SK-N-SH (cell line): ENCODE measurements at regions not wholly inside any gene's neighbourhood (a gene's known extent, or its start where the extent isn't known, plus 50 kb on each side); places are given as distances from the start of the nearest gene placed in this dataset.

Experiments used
- CTCF ChIA-PET: fragments of 300-600, 350-600 bp; formaldehyde crosslinking; extraction: SDS; loops from one replicate; lab custom pipeline; 2021; lab: Yijun Ruan, JAX
- POLR2A ChIA-PET: fragments of 350-600 bp; sonication (Branson Sonifier 250); formaldehyde crosslinking; extraction: SDS; loops from one replicate; lab custom pipeline; 2020; ENCODE audit warnings: antibody characterized with exemption, inconsistent platforms; lab: Yijun Ruan, JAX
- DNase-seq: peaks from one replicate; pipeline ENCODE4 v3.0.0; 2012
- H2AFZ ChIP-seq: fragments of 200-600 bp; sonication (generic); 2 replicates; pipeline ENCODE4 v1.8.1; 2016; ENCODE audit warnings: antibody characterized with exemption, mild to moderate bottlenecking, low read depth
- H3F3A ChIP-seq: fragments of 200-600 bp; sonication (generic); replicated peaks from 2 replicates; pipeline ENCODE3; 2016; ENCODE audit warnings: antibody characterized with exemption, mild to moderate bottlenecking; ENCODE audit not compliant: insufficient read depth
- H3K27ac ChIP-seq, 2 experiments: fragments of 200-500 bp in 1 of 2; fragments of 200-600 bp in 1 of 2; sonication (Bioruptor generic) in 1 of 2; sonication (generic), shearing (Covaris generic) in 1 of 2; 2 replicates each; pipeline versions ENCODE4 v1.5.1 to v1.6.1; 2014 to 2016; ENCODE audit warnings: low read depth in 2 of 2, inconsistent platforms in 1 of 2, low read length in 1 of 2, mild to moderate bottlenecking in 1 of 2, mixed read lengths in 1 of 2
- H3K27me3 ChIP-seq: fragments of 200-600 bp; sonication (generic), shearing (Covaris generic); 2 replicates; pipeline ENCODE4 v1.6.1; 2016; ENCODE audit warnings: mixed run types; ENCODE audit not compliant: insufficient read depth
- H3K36me3 ChIP-seq, 2 experiments: fragments of 200-500 bp in 1 of 2; fragments of 200-600 bp in 1 of 2; sonication (Bioruptor generic) in 1 of 2; sonication (generic) in 1 of 2; replicated peaks in 1 of 2; 2 replicates each; pipeline versions ENCODE3 to v1.5.1; 2014 to 2016; ENCODE audit warnings: low read length in 1 of 2, mild to moderate bottlenecking in 1 of 2; ENCODE audit not compliant: insufficient read depth in 2 of 2, control insufficient read depth in 1 of 2
- H3K4me1 ChIP-seq, 2 experiments: fragments of 200-500 bp in 1 of 2; fragments of 200-600 bp in 1 of 2; sonication (Bioruptor generic) in 1 of 2; sonication (generic), shearing (Covaris generic) in 1 of 2; 2 replicates each; pipeline versions ENCODE4 v1.5.1 to v1.6.1; 2014 to 2016; ENCODE audit warnings: low read depth in 1 of 2, low read length in 1 of 2, mixed run types in 1 of 2; ENCODE audit not compliant: insufficient read depth in 2 of 2, control insufficient read depth in 1 of 2
- H3K4me2 ChIP-seq: fragments of 200-600 bp; sonication (generic), shearing (Covaris generic); 2 replicates; pipeline ENCODE4 v1.6.1; 2017; ENCODE audit warnings: mixed run types
- H3K4me3 ChIP-seq, 2 experiments: fragments of 200-500 bp in 1 of 2; fragments of 200-600 bp in 1 of 2; sonication (Bioruptor generic) in 1 of 2; sonication (generic), shearing (Covaris generic) in 1 of 2; 2 replicates each; pipeline versions ENCODE4 v1.5.1 to v1.8.1; 2014 to 2016; ENCODE audit warnings: low read depth in 2 of 2, inconsistent platforms in 1 of 2, low read length in 1 of 2, mild to moderate bottlenecking in 1 of 2, mixed read lengths in 1 of 2, moderate library complexity in 1 of 2
- H3K79me2 ChIP-seq: fragments of 200-600 bp; sonication (generic); 2 replicates; pipeline ENCODE4 v1.8.1; 2017; ENCODE audit warnings: mild to moderate bottlenecking; ENCODE audit not compliant: insufficient read depth
- H3K9ac ChIP-seq: fragments of 200-600 bp; sonication (generic); 2 replicates; pipeline ENCODE4 v1.6.1; 2017; ENCODE audit warnings: mixed run types
- H3K9me2 ChIP-seq: fragments of 200-600 bp; sonication (generic); 2 replicates; pipeline ENCODE4 v1.6.1; 2017; ENCODE audit warnings: mixed run types
- H3K9me3 ChIP-seq: fragments of 200-600 bp; sonication (generic); 2 replicates; pipeline ENCODE4 v1.6.1; 2017; ENCODE audit warnings: mixed run types, mild to moderate bottlenecking, moderate library complexity
- H4K20me1 ChIP-seq: fragments of 200-600 bp; sonication (generic); 2 replicates; pipeline ENCODE4 v1.6.1; 2017; ENCODE audit warnings: mild to moderate bottlenecking, mixed run types; ENCODE audit not compliant: insufficient read depth
- CHD2 ChIP-seq: fragments of 150-350 bp; IDR thresholded peaks from 2 replicates; pipeline ENCODE4 v1.6.1; 2018; ENCODE audit warnings: low read length; ENCODE audit not compliant: partially characterized antibody
- ELF1 ChIP-seq: IDR thresholded peaks from 2 replicates; pipeline ENCODE4 v1.4.0; 2012
- EP300 ChIP-seq, 2 experiments: IDR thresholded peaks; 2 replicates each; pipeline versions ENCODE4 v1.4.0 to v1.6.1; 2012; ENCODE audit warnings: borderline replicate concordance in 1 of 2, low read depth in 1 of 2, low read length in 1 of 2
- FOSL2 ChIP-seq: IDR thresholded peaks from 2 replicates; pipeline ENCODE4 v1.4.0; 2012; ENCODE audit warnings: low read depth, mild to moderate bottlenecking, moderate library complexity, borderline replicate concordance
- FOXJ3 ChIP-seq: sonication (generic); formaldehyde crosslinking; IDR thresholded peaks from 2 replicates; pipeline ENCODE4 v1.5.1; 2020; ENCODE audit warnings: mild to moderate bottlenecking, missing genetic modification reagents
- GATA2 ChIP-seq: sonication (generic); formaldehyde crosslinking; IDR thresholded peaks from 2 replicates; pipeline ENCODE4 v1.5.0; 2020; ENCODE audit warnings: mild to moderate bottlenecking, missing genetic modification reagents
- JUND ChIP-seq: IDR thresholded peaks from 2 replicates; pipeline ENCODE4 v1.4.0; 2012
- MXI1 ChIP-seq: IDR thresholded peaks from 2 replicates; pipeline ENCODE4 v1.6.1; 2012; ENCODE audit warnings: mild to moderate bottlenecking, low read depth, low read length, improper control_type of control experiment
- NRF1 ChIP-seq: IDR thresholded peaks from 2 replicates; pipeline ENCODE4 v1.6.1; 2012; ENCODE audit warnings: low read depth, mild to moderate bottlenecking, low read length
- POLR2AphosphoS5 ChIP-seq: IDR thresholded peaks from 2 replicates; pipeline ENCODE4 v1.6.1; 2012; ENCODE audit warnings: low read depth, low read length
- SMC3 ChIP-seq: IDR thresholded peaks from 2 replicates; pipeline ENCODE4 v1.6.1; 2012; ENCODE audit warnings: low read depth, low read length, improper control_type of control experiment
- TCF12 ChIP-seq: IDR thresholded peaks from 2 replicates; pipeline ENCODE4 v1.4.0; 2012
- TEAD4 ChIP-seq: IDR thresholded peaks from 2 replicates; pipeline ENCODE4 v1.4.0; 2012; ENCODE audit warnings: mild to moderate bottlenecking, borderline replicate concordance; ENCODE audit not compliant: insufficient read depth
- WGBS: methylation state at CpG from one replicate; pipeline ENCODE4 v1.1.6; 2017; ENCODE audit warnings: low lambda C conversion rate; 5-methylcytosine and 5-hydroxymethylcytosine counted together
- TF ChIP-seq, protein P1 (sequence below): IDR thresholded peaks from 2 replicates; pipeline ENCODE4 v1.4.0; 2012; ENCODE audit warnings: low read depth
- TF ChIP-seq, protein P2 (sequence below): IDR thresholded peaks from 2 replicates; pipeline ENCODE4 v1.4.0; 2012; ENCODE audit warnings: low read depth, borderline replicate concordance
- TF ChIP-seq, protein P3 (sequence below): fragments of 150-350 bp; IDR thresholded peaks from 2 replicates; pipeline ENCODE4 v1.6.1; 2016; ENCODE audit warnings: mild to moderate bottlenecking, low read depth, low read length
- TF ChIP-seq, protein P4 (sequence below): IDR thresholded peaks from 2 replicates; pipeline ENCODE4 v1.6.1; 2012; ENCODE audit warnings: mild to moderate bottlenecking, low read depth, low read length, moderate library complexity
- TF ChIP-seq, protein P5 (sequence below): IDR thresholded peaks from 2 replicates; pipeline ENCODE4; 2012

DNA sequence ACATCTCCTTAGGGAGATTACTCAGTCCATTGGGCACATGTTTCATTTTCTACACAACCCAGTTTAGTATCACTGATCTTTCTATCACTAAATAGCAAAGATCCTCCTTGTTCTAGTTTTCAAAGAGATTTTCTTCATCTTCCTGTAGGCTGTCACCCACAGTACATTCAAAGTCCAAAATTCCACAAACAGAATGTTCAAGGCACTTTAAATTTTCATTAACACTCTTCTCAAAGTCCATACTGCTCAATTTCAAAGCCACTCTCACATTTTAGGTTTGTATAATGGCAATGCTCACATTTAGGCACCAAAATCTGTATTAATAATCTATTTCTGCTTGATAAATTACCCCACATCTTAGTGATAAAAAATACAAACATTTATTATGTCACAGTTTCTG lies 152.8 kb downstream of the FSIP2 start:
- Histone ChIP-seq H3K79me2 (no peaks in the 10 kb centered on the region), H2AFZ (no peak overlapping the region), H3F3A (no peaks in the 10 kb centered on the region), H3K4me3 (no peak overlapping the region), H3K4me2 (no peak overlapping the region), H3K27me3 (no peaks in the 10 kb centered on the region), H3K27ac (no peak overlapping the region), H4K20me1 (no peaks in the 10 kb centered on the region), H3K4me1 (no peaks in the 10 kb centered on the region), H3K36me3 (no peaks in the 10 kb centered on the region), H3K9ac (no peak overlapping the region), H3K9me2 (no peaks in the 10 kb centered on the region), H3K9me3 (no peaks in the 10 kb centered on the region; the same call in 1 of the 2 replicates)
- ChIA-PET CTCF (no interaction called here), POLR2A (no interaction called here)
- no peak for TF ChIP-seq GATA2 (CRISPR knock-in tag)
- no peak for TF ChIP-seq TCF12
- TF ChIP-seq JUND = no peak
- TF ChIP-seq ELF1 = no peak
- no peak for TF ChIP-seq MXI1
- TF ChIP-seq NRF1 = no peak
- TF ChIP-seq, protein P1, sequence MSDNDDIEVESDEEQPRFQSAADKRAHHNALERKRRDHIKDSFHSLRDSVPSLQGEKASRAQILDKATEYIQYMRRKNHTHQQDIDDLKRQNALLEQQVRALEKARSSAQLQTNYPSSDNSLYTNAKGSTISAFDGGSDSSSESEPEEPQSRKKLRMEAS = no peak
- TF ChIP-seq, protein P2, sequence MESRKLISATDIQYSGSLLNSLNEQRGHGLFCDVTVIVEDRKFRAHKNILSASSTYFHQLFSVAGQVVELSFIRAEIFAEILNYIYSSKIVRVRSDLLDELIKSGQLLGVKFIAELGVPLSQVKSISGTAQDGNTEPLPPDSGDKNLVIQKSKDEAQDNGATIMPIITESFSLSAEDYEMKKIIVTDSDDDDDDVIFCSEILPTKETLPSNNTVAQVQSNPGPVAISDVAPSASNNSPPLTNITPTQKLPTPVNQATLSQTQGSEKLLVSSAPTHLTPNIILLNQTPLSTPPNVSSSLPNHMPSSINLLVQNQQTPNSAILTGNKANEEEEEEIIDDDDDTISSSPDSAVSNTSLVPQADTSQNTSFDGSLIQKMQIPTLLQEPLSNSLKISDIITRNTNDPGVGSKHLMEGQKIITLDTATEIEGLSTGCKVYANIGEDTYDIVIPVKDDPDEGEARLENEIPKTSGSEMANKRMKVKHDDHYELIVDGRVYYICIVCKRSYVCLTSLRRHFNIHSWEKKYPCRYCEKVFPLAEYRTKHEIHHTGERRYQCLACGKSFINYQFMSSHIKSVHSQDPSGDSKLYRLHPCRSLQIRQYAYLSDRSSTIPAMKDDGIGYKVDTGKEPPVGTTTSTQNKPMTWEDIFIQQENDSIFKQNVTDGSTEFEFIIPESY = no peak
- no peak for TF ChIP-seq FOSL2
- no peak for TF ChIP-seq TEAD4
- no peak for TF ChIP-seq POLR2AphosphoS5
- TF ChIP-seq, protein P3, sequence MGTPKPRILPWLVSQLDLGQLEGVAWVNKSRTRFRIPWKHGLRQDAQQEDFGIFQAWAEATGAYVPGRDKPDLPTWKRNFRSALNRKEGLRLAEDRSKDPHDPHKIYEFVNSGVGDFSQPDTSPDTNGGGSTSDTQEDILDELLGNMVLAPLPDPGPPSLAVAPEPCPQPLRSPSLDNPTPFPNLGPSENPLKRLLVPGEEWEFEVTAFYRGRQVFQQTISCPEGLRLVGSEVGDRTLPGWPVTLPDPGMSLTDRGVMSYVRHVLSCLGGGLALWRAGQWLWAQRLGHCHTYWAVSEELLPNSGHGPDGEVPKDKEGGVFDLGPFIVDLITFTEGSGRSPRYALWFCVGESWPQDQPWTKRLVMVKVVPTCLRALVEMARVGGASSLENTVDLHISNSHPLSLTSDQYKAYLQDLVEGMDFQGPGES = no peak
- TF ChIP-seq EP300 (IDR thresholded peaks at IDR 0.05; ENCODE audit: borderline replicate concordance in 1 of 2, low read depth in 1 of 2, low read length in 1 of 2) = no peak
- TF ChIP-seq CHD2 = no peak
- no peak for DNase-seq

DNA sequence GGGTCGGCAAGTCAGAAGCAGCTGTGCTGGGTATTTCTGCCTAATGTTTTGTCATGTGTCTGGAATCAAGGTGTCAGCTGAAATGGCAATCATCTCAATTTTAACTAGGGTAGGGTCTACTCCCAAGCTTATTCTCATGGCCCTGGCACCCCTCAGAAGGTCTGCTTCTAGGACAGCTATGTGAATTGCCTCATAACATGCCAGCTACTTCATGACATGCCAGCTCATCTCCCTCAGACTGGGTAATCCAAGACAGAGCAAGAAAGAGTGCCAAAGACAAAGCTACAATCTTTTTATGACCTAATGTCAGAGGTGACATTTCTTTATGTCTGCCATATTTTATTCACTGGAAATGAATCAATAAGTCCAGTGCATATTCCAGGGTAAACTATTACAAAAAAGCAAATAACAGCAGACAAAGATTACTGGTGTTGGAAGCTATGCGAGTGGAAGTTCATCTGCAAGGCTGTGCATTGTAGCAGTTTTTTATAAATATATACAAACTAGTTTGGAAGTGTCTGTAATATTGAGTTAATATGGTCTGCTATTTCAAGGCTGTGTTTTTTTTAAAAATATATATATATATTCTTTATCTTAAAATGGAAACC lies 153.3 kb downstream of the FSIP2 start:
- Histone ChIP-seq H3K4me3 (no peak overlapping the region), H3K4me1 (no peaks in the 10 kb centered on the region), H3K79me2 (no peaks in the 10 kb centered on the region), H3K27me3 (no peaks in the 10 kb centered on the region), H3K36me3 (no peaks in the 10 kb centered on the region), H3F3A (no peaks in the 10 kb centered on the region), H3K27ac (no peak overlapping the region), H3K4me2 (no peak overlapping the region), H3K9ac (no peak overlapping the region), H2AFZ (no peak overlapping the region), H3K9me3 (no peaks in the 10 kb centered on the region; the same call in 1 of the 2 replicates), H4K20me1 (no peaks in the 10 kb centered on the region), H3K9me2 (no peaks in the 10 kb centered on the region)
- ChIA-PET CTCF (no interaction called here), POLR2A (no interaction called here)
- no peak for DNase-seq
- 84% methylated on average over 2 of the region's 2 CpGs for WGBS
- TF ChIP-seq, protein P4, sequence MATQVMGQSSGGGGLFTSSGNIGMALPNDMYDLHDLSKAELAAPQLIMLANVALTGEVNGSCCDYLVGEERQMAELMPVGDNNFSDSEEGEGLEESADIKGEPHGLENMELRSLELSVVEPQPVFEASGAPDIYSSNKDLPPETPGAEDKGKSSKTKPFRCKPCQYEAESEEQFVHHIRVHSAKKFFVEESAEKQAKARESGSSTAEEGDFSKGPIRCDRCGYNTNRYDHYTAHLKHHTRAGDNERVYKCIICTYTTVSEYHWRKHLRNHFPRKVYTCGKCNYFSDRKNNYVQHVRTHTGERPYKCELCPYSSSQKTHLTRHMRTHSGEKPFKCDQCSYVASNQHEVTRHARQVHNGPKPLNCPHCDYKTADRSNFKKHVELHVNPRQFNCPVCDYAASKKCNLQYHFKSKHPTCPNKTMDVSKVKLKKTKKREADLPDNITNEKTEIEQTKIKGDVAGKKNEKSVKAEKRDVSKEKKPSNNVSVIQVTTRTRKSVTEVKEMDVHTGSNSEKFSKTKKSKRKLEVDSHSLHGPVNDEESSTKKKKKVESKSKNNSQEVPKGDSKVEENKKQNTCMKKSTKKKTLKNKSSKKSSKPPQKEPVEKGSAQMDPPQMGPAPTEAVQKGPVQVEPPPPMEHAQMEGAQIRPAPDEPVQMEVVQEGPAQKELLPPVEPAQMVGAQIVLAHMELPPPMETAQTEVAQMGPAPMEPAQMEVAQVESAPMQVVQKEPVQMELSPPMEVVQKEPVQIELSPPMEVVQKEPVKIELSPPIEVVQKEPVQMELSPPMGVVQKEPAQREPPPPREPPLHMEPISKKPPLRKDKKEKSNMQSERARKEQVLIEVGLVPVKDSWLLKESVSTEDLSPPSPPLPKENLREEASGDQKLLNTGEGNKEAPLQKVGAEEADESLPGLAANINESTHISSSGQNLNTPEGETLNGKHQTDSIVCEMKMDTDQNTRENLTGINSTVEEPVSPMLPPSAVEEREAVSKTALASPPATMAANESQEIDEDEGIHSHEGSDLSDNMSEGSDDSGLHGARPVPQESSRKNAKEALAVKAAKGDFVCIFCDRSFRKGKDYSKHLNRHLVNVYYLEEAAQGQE = no peak
- TF ChIP-seq, protein P5, sequence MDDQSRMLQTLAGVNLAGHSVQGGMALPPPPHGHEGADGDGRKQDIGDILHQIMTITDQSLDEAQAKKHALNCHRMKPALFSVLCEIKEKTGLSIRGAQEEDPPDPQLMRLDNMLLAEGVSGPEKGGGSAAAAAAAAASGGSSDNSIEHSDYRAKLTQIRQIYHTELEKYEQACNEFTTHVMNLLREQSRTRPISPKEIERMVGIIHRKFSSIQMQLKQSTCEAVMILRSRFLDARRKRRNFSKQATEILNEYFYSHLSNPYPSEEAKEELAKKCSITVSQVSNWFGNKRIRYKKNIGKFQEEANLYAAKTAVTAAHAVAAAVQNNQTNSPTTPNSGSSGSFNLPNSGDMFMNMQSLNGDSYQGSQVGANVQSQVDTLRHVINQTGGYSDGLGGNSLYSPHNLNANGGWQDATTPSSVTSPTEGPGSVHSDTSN = no peak
- TF ChIP-seq TEAD4 (no peak), SMC3 (no peak), FOXJ3 (CRISPR knock-in tag) (no peak)
- TF ChIP-seq, protein P2 = no peak
